SIG-M5 (cell line): ENCODE measurements at regions not wholly inside any gene's neighbourhood (a gene's known extent, or its start where the extent isn't known, plus 50 kb on each side); places are given as distances from the start of the nearest gene placed in this dataset.
"Not testable (repeated sequence)": the region's sequence is repeated elsewhere in the genome, so short reads cannot be mapped to it uniquely, and the experiment has no call there.

Experiments
- DNase-seq: peaks from one replicate; lab custom pipeline; 2025; lab: John Stamatoyannopoulos, UW

GRCh38 chr6:164695896-164696295, 613.5 kb downstream of the C6orf118 start:
- DNase-seq: no peak

GRCh38 chr6:164694386-164694785, 615.0 kb downstream of the C6orf118 start:
- no peak for DNase-seq

GRCh38 chr6:164693944-164694343, 615.5 kb downstream of the C6orf118 start:
- DNase-seq: no peak

GRCh38 chr6:164692772-164693510, 616.5 kb downstream of the C6orf118 start:
- DNase-seq: no peak

- no peak for DNase-seq
These were observed 618.5 kb downstream of the C6orf118 start for GRCh38 chr6:164690702-164691500.

- no peak for DNase-seq
These were observed 619.2 kb downstream of the C6orf118 start for GRCh38 chr6:164690241-164690640.

- DNase-seq: no peak
These were observed 644.1 kb downstream of the C6orf118 start for GRCh38 chr6:164665328-164665727.

- no peak for DNase-seq
These were observed 645.8 kb downstream of the C6orf118 start for GRCh38 chr6:164663634-164664033.

- no peak for DNase-seq
These were observed 647.7 kb downstream of the C6orf118 start for GRCh38 chr6:164661716-164662115.

- no peak for DNase-seq
These were observed 648.6 kb downstream of the C6orf118 start for GRCh38 chr6:164660781-164661180.

GRCh38 chr6:164640956-164641355, 668.4 kb downstream of the C6orf118 start:
- no peak for DNase-seq

GRCh38 chr6:164628302-164628931, 681.0 kb downstream of the C6orf118 start:
- no peak for DNase-seq

GRCh38 chr6:164616917-164617524, 692.4 kb downstream of the C6orf118 start:
- DNase-seq: no peak

GRCh38 chr6:164612751-164613150, 696.7 kb downstream of the C6orf118 start:
- no peak for DNase-seq

GRCh38 chr6:164610859-164611258, 698.5 kb downstream of the C6orf118 start:
- not testable (repeated sequence) for DNase-seq

GRCh38 chr6:164602415-164602814, 707.0 kb downstream of the C6orf118 start:
- not testable (repeated sequence) for DNase-seq

GRCh38 chr6:164581563-164581962, 727.8 kb downstream of the C6orf118 start:
- no peak for DNase-seq

- DNase-seq: no peak
These were observed 730.4 kb downstream of the C6orf118 start for GRCh38 chr6:164579035-164579434.

GRCh38 chr6:164578616-164579015, 730.8 kb downstream of the C6orf118 start:
- no peak for DNase-seq

- no peak for DNase-seq
These were observed 738.6 kb downstream of the C6orf118 start for GRCh38 chr6:164570801-164571200.

GRCh38 chr6:164569509-164569908, 739.9 kb downstream of the C6orf118 start:
- DNase-seq: no peak

- no peak for DNase-seq
These were observed 745.5 kb downstream of the C6orf118 start for GRCh38 chr6:164563924-164564323.
